Osteoblast (primary cell): ENCODE measurements at regions not wholly inside any gene's neighbourhood (a gene's known extent, or its start where the extent isn't known, plus 50 kb on each side); places are given as distances from the start of the nearest gene placed in this dataset.
A peak's percentile ranks its signal among the peaks of the same experiment; 100 is the strongest.

Source experiments
- DNase-seq: peaks from one replicate; pipeline ENCODE4 v3.0.0; 2011; ENCODE audit warnings: low spot score, mixed read lengths; ENCODE audit not compliant: insufficient read length; ENCODE audit errors: missing footprints
- H2AFZ ChIP-seq: 2 replicates; pipeline ENCODE4 v1.6.0; 2011; ENCODE audit warnings: mild to moderate bottlenecking, low read length
- H3K27ac ChIP-seq: 2 replicates; pipeline ENCODE4 v1.5.1; 2011; ENCODE audit warnings: mild to moderate bottlenecking, low read depth, low read length, moderate library complexity
- H3K27me3 ChIP-seq: 2 replicates; pipeline ENCODE4 v1.6.0; 2012; ENCODE audit warnings: mild to moderate bottlenecking, control low read depth, inconsistent platforms, low read length, moderate library complexity; ENCODE audit not compliant: insufficient read depth
- H3K36me3 ChIP-seq: 2 replicates; pipeline ENCODE4 v1.5.1; 2011; ENCODE audit warnings: mild to moderate bottlenecking, low read length, control low read depth, moderate library complexity; ENCODE audit not compliant: insufficient read depth
- H3K4me1 ChIP-seq: 2 replicates; pipeline ENCODE4 v1.5.1; 2011; ENCODE audit warnings: mild to moderate bottlenecking, low read length, control low read depth, moderate library complexity; ENCODE audit not compliant: insufficient read depth
- H3K4me2 ChIP-seq: 2 replicates; pipeline ENCODE4 v1.6.0; 2011; ENCODE audit warnings: mild to moderate bottlenecking, low read length; ENCODE audit not compliant: insufficient read depth
- H3K4me3 ChIP-seq: fragments of 200-600 bp; sonication (generic); 3 replicates; pipeline ENCODE4 v1.5.1; 2012; ENCODE audit warnings: mild to moderate bottlenecking, low read length, inconsistent platforms; ENCODE audit not compliant: insufficient read depth
- H3K79me2 ChIP-seq: 2 replicates; pipeline ENCODE4 v1.6.0; 2012; ENCODE audit warnings: mild to moderate bottlenecking, low read length, control low read depth, inconsistent platforms; ENCODE audit not compliant: insufficient read depth
- H3K9me3 ChIP-seq: 2 replicates; pipeline ENCODE4 v1.5.1; 2011; ENCODE audit warnings: low read depth, low read length, control low read depth
- H4K20me1 ChIP-seq: 2 replicates; pipeline ENCODE4 v1.6.0; 2012; ENCODE audit warnings: mild to moderate bottlenecking, low read length, control low read depth; ENCODE audit not compliant: insufficient read depth
- TF ChIP-seq, protein P1 (sequence below): IDR thresholded peaks from 2 replicates; pipeline ENCODE4 v1.5.1; 2011; ENCODE audit warnings: mild to moderate bottlenecking, low read depth, low read length, moderate library complexity; ENCODE audit errors: extremely low read depth

DNA sequence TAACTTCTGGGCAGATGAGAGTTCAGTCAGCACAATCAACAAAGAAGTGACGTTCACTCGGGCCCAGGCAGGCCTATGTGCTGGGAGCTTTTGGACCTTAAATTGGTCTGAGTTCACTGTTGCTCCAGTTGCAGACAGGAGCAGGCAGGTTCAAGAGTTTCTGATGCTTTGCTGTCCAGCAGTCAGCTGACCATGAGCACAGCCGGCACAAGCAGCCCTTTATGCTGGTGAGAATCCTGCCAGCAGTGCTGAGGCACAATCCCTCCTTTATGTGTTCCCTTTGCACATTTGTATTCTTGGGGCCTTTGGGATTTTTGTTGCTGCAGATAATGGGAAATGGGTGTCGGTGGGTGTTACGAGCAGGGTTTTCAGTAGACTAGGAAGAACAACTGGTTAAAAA lies 81.2 kb upstream of the GOLGA8J start:
- H3K36me3 ChIP-seq = no peaks in the 10 kb centered on the region
- H4K20me1 ChIP-seq = no peaks in the 10 kb centered on the region
- H3K4me3 ChIP-seq = no peak overlapping the region
- H3K4me1 ChIP-seq = no peaks in the 10 kb centered on the region
- H3K9me3 ChIP-seq = no peaks in the 10 kb centered on the region
- no peak for DNase-seq
- peaks cover 8% of the 10 kb centered on the region for H3K27me3 ChIP-seq
- H3K27ac ChIP-seq = no peak overlapping the region
- H3K79me2 ChIP-seq = no peaks in the 10 kb centered on the region
- no peak overlapping the region for H2AFZ ChIP-seq
- TF ChIP-seq, protein P1, sequence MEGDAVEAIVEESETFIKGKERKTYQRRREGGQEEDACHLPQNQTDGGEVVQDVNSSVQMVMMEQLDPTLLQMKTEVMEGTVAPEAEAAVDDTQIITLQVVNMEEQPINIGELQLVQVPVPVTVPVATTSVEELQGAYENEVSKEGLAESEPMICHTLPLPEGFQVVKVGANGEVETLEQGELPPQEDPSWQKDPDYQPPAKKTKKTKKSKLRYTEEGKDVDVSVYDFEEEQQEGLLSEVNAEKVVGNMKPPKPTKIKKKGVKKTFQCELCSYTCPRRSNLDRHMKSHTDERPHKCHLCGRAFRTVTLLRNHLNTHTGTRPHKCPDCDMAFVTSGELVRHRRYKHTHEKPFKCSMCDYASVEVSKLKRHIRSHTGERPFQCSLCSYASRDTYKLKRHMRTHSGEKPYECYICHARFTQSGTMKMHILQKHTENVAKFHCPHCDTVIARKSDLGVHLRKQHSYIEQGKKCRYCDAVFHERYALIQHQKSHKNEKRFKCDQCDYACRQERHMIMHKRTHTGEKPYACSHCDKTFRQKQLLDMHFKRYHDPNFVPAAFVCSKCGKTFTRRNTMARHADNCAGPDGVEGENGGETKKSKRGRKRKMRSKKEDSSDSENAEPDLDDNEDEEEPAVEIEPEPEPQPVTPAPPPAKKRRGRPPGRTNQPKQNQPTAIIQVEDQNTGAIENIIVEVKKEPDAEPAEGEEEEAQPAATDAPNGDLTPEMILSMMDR = no peak
- no peak overlapping the region for H3K4me2 ChIP-seq

DNA sequence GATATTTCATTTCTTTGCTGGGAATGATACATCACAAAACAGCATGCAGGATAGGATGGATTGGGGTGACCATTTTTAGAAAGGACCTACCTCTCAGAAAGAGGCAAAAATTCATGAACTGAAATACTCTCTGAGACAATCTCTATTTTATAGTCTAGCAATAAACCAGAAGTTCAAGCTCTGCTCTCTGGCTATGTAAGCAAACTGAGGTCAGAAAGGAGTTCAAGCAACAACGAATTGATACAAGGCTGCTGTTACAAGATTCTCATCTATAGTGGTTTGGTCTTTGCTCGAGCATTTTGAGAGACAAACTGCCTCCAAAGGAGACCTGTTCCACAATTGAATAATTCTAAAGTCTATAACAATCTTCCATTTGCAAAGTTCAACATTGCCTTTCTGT lies 84.7 kb upstream of the GOLGA8J start:
- Histone ChIP-seq H2AFZ (no peak overlapping the region), H3K36me3 (no peaks in the 10 kb centered on the region), H3K4me2 (no peak overlapping the region), H3K27ac (no peak overlapping the region), H3K79me2 (no peaks in the 10 kb centered on the region), H3K4me3 (no peak overlapping the region), H3K4me1 (no peaks in the 10 kb centered on the region), H4K20me1 (no peaks in the 10 kb centered on the region), H3K27me3 (peaks cover 9% of the 10 kb centered on the region), H3K9me3 (no peaks in the 10 kb centered on the region)
- DNase-seq = no peak
- TF ChIP-seq, protein P1 = no peak

DNA sequence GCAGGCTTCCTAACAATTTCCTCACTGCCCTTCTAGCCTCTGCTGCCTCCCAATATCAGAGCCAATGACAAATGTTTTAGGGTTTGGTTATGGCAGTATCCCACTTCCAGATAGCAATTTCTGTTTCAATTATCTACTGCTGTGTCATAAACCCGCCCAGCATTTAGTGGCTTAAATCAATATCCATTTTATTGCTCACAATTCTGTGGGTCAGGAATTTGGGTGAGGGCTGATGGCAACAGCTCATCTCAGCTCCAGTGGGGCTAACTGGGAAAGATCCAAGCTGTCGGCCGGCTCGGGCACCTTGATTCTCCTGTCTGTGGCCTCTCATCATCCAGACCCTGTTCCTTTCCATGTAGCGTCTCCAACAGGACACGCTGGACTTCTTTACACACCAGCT lies 85.3 kb upstream of the GOLGA8J start:
- Histone ChIP-seq H3K36me3 (no peaks in the 10 kb centered on the region), H3K4me1 (no peaks in the 10 kb centered on the region), H3K79me2 (no peaks in the 10 kb centered on the region), H3K27ac (no peak overlapping the region), H2AFZ (no peak overlapping the region), H3K9me3 (no peaks in the 10 kb centered on the region), H4K20me1 (no peaks in the 10 kb centered on the region), H3K4me3 (no peak overlapping the region), H3K4me2 (no peak overlapping the region), H3K27me3 (peaks cover 9% of the 10 kb centered on the region)
- DNase-seq = no peak
- TF ChIP-seq, protein P1 = no peak

DNA sequence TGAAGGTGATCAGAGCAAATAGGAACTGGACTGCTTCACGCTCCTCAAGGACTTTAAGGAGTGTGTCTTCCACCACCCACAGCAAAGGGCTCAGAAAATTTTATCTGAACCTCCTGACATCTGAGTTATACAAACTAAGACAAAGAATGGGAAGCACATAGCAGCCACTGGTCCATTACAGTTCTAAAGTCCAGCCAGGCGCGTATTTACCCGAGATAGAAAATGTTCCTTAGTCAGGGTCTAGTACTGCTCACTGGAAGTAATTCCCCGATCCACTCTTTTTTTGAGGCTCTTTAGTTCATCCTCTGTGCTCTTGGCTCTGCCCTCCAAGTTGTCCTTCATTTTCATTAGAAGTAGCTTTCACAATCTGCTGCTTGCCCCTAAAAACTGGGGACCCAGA lies 88.5 kb upstream of the GOLGA8J start:
- H3K4me3 ChIP-seq = no peak overlapping the region
- TF ChIP-seq, protein P1 = no peak
- H3K79me2 ChIP-seq = no peaks in the 10 kb centered on the region
- peak; percentile 43 for DNase-seq
- H3K27me3 ChIP-seq = peaks cover 7% of the 10 kb centered on the region
- H4K20me1 ChIP-seq = no peaks in the 10 kb centered on the region
- H2AFZ ChIP-seq = no peak overlapping the region
- no peaks in the 10 kb centered on the region for H3K36me3 ChIP-seq
- H3K4me1 ChIP-seq = no peaks in the 10 kb centered on the region
- no peak overlapping the region for H3K4me2 ChIP-seq
- H3K27ac ChIP-seq = no peak overlapping the region
- H3K9me3 ChIP-seq = no peaks in the 10 kb centered on the region
